GM21529 (cell line): ENCODE measurements at regions not wholly inside any gene's neighbourhood (a gene's known extent, or its start where the extent isn't known, plus 50 kb on each side); places are given as distances from the start of the nearest gene placed in this dataset.
"Not testable (repeated sequence)": the region's sequence is repeated elsewhere in the genome, so short reads cannot be mapped to it uniquely, and the experiment has no call there.

Experiments
- ATAC-seq: cut with Tn5 transposase; IDR thresholded peaks from one replicate; pipeline ENCODE4 v1.9.1; 2021; ENCODE audit not compliant: unreplicated experiment

DNA sequence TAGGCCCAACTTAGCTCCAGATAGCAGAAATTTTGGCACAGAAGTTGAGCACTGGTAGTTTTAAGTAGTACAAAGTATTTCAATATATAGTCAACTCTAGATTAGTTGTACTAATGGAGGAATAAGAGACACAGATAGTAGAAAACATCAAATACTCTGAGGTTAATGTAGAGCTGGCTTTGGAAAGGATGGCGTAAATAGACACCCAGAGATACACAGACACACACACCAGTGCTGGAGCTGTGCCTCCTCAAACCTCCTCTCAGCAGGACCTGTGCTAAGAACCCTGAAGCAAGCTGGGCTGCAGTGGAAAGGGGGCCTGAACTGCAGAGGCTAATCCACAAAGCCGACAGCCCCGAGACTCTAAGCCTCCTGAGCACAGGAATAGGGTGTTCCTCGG is 67.0 kb upstream of the EDEM3 start:
- no peak for ATAC-seq

DNA sequence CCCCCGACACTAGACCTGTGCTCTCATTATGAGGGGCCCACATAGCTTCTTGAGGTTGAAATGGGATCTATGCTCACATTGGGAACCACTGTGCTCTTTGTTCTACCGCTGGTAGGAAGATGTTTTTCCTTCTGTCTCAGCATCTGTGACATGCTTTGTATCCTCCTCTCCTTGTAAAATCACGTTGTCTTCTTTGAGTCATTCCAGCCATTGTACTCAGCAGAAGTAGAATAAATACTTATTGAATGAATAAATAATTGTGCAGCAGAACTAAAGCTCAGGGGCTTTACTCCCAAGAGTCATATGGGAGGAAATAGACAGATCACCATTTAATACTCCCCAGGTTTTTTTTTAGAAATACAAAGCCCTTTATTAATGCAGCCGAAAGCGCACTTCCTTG is 66.3 kb upstream of the EDEM3 start:
- no peak for ATAC-seq

DNA sequence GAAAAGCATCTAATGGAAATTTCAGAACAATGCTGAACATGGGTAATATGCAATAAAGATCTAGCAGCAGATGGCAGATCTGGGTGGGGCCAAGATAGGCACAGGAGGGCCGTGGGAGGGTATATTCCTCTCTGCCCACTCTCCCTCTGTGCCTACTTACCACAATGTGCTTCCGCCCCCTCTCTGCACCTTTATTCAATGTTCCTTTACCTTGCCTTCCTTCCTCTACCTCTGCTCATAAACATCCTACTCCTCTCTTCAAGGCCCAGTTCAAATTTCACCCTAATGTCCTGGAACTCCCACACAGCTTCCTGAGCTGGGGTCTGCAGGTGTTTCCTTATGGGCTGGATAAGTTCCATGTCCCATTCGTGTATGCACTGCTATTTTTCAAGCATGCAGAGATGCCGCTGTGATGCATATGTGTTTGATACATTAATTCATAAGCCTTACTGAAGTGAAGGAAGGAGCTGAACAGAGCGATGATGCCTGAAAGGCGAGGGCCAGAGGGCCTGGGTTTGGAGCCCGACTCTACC is 65.6 kb upstream of the EDEM3 start:
- ATAC-seq, result no peak

- ATAC-seq, result no peak
Measured at GRCh38 chr1:184818646-184819045, 64.0 kb upstream of the EDEM3 start.

DNA sequence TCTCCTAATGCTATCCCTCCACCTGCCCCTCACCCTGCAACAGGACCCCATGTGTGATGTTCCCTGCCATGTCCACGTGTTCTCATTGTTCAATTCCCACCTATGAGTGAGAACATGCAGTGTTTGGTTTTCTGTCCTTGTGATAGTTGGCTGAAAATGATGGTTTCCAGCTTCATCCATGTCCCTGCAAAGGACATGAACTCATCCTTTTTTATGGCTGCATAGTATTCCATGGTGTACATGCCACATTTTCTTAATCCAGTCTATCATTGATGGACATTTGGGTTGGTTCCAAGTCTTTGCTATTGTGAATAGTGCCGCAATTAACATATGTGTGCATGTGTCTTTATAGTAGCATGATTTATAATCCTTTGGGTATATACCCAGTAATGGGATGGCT is 62.3 kb upstream of the EDEM3 start:
- not testable (repeated sequence) for ATAC-seq

- no peak for ATAC-seq
Measured at GRCh38 chr1:184813528-184814089, 59.0 kb upstream of the EDEM3 start.

DNA sequence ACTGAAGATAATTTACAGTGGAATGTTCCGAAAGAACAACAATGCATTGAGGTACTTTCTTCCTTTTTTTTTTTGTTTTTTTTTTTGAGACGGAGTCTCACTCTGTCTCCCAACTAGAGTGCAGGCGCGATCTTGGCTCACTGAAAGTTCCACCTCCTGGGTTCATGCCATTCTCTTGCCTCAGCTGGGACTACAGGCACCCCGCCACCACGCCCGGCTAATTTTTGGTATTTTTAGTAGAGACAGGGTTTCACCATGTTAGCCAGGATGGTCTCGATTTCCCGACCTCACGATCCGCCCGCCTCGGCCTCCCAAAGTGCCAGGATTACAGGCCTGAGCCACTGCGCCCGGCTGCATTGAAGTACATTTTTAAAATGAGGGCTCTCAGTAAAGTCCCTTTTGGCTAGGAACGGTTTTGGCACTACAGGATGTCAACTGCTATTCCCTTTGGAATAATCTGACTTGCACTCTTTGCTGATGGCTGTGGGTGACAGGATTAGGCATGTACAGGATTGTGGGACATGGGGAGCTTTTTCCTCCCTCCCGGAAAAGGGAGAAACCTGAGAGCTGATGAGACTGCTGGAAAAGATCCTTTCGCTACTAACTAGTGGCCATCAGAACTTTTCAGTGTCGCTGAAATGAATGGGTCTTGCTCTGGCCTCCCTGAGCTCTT is 56.9 kb upstream of the EDEM3 start:
- no peak for ATAC-seq

DNA sequence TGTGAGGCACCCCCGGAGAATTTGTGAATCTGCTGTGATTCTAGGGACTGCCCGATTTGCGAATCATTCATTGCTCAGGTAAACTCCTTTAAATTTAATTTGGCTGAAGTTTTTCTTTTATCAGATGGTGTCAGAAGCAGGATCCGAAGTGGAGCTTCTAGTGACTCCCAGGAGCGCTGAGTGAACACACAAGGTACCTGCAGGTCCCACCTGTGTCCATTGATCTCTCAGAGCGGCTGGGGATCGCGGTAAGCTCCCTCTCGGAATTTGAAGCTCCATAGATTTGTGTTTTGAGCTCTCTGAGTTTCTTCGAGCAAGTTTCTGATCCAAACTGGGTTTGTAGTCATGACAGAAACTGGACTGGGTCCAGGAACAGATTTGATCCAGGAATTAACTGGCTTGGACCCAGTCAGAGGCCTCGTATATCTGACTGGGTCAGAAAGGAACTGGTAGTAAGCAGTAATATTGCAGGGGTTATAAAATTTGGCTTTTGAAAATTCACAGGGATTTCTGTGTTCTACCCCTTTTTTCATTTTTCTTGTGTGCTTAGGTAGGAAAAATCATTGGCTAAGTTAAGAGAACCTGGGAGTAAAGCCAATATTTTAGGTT is 56.2 kb upstream of the EDEM3 start:
- ATAC-seq, result no peak

- no peak for ATAC-seq
Measured at GRCh38 chr1:184806296-184806721, 51.7 kb upstream of the EDEM3 start.

DNA sequence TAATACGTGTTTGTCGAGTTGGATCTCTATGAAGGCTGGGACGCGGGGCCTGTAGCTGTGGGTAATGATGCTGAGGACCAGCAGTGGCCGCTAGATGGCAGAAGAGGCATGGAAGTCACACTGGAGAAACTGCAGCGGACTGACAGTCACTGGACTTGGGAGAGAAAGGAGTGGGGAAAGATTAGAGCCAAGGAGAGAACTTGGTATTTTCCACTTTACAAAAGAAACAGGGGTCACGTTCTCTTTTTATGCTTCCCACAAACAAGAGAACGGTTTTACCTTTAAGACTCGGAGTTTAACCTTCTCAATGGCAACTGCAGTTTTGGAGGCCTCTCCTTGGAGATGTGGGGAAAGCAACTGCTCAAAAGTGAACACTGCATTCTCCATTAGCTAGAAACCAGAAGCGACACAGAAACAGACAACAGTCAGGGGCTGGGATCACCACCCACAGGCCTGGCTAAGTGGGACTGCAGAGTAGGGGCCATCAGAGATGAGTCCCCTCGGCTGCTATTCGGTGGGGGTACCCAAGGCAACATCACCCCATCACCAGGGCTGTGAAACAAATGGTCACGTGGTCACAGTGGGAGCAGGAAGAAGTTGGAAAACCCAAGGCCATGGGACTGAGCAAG is 51.1 kb upstream of the EDEM3 start:
- ATAC-seq, result peak; percentile 94
